BLaER1 (cell line): ENCODE measurements at regions not wholly inside any gene's neighbourhood (a gene's known extent, or its start where the extent isn't known, plus 50 kb on each side); places are given as distances from the start of the nearest gene placed in this dataset.

Source experiments
- H3K27ac ChIP-seq: shearing (Covaris generic); formaldehyde crosslinking; 2 replicates; pipeline ENCODE4 v1.8.1; 2022
- H3K27me3 ChIP-seq: shearing (Covaris generic); formaldehyde crosslinking; 2 replicates; pipeline ENCODE4 v1.8.1; 2022
- H3K36me3 ChIP-seq: shearing (Covaris generic); formaldehyde crosslinking; 2 replicates; pipeline ENCODE4 v1.8.1; 2022
- H3K4me1 ChIP-seq: shearing (Covaris generic); formaldehyde crosslinking; 2 replicates; pipeline ENCODE4 v1.8.1; 2022
- H3K4me2 ChIP-seq: shearing (Covaris generic); formaldehyde crosslinking; 2 replicates; pipeline ENCODE4 v1.8.1; 2022
- H3K4me3 ChIP-seq: shearing (Covaris generic); formaldehyde crosslinking; 2 replicates; pipeline ENCODE4 v1.8.1; 2022
- H3K9ac ChIP-seq: shearing (Covaris generic); formaldehyde crosslinking; 2 replicates; pipeline ENCODE4 v1.8.1; 2022
- H3K9me3 ChIP-seq: shearing (Covaris generic); formaldehyde crosslinking; 2 replicates; pipeline ENCODE4 v1.8.1; 2022
- H4K20me1 ChIP-seq: shearing (Covaris generic); formaldehyde crosslinking; 2 replicates; pipeline ENCODE4 v1.8.1; 2022
- Cebpa-rat ChIP-seq: shearing (Covaris generic); IDR thresholded peaks from 2 replicates; pipeline ENCODE4 v1.8.1; 2022

- no peak overlapping the region for H3K9ac ChIP-seq
- peaks cover 12% of the 10 kb centered on the region for H3K4me1 ChIP-seq
- H3K36me3 ChIP-seq, result no peaks in the 10 kb centered on the region
- no peak overlapping the region for H3K4me3 ChIP-seq
- H3K27ac ChIP-seq, result no peak overlapping the region
- no peak overlapping the region for H3K4me2 ChIP-seq
- no peaks in the 10 kb centered on the region for H4K20me1 ChIP-seq
- H3K27me3 ChIP-seq, result peaks cover 87% of the 10 kb centered on the region
- no peak for TF ChIP-seq Cebpa-rat
- H3K9me3 ChIP-seq, result no peaks in the 10 kb centered on the region
These were observed 60.9 kb upstream of the PRPS1 start for GRCh38 chrX:107567370-107567769.

GRCh38 chrX:107571296-107571998 is 56.9 kb upstream of the PRPS1 start:
- H4K20me1 ChIP-seq, result peaks cover 4% of the 10 kb centered on the region; the same call in 1 of the 2 replicates
- H3K4me1 ChIP-seq, result peaks cover 4% of the 10 kb centered on the region
- no peaks in the 10 kb centered on the region for H3K9me3 ChIP-seq
- H3K27me3 ChIP-seq, result peaks cover 72% of the 10 kb centered on the region
- no peak for TF ChIP-seq Cebpa-rat
- H3K4me3 ChIP-seq, result no peak overlapping the region
- H3K4me2 ChIP-seq, result no peak overlapping the region
- no peaks in the 10 kb centered on the region for H3K36me3 ChIP-seq
- H3K27ac ChIP-seq, result no peak overlapping the region
- H3K9ac ChIP-seq, result no peak overlapping the region

GRCh38 chrX:107573016-107573415 is 55.3 kb upstream of the PRPS1 start:
- H3K4me2 ChIP-seq, result no peak overlapping the region
- no peak overlapping the region for H3K9ac ChIP-seq
- H3K4me1 ChIP-seq, result no peaks in the 10 kb centered on the region
- peaks cover 63% of the 10 kb centered on the region for H3K27me3 ChIP-seq
- H3K4me3 ChIP-seq, result no peak overlapping the region
- H4K20me1 ChIP-seq, result peaks cover 4% of the 10 kb centered on the region; the same call in 1 of the 2 replicates
- H3K36me3 ChIP-seq, result no peaks in the 10 kb centered on the region
- H3K9me3 ChIP-seq, result no peaks in the 10 kb centered on the region
- no peak for TF ChIP-seq Cebpa-rat
- H3K27ac ChIP-seq, result no peak overlapping the region

GRCh38 chrX:107574054-107574683 is 54.1 kb upstream of the PRPS1 start:
- H3K4me1 ChIP-seq, result no peaks in the 10 kb centered on the region
- no peak overlapping the region for H3K27ac ChIP-seq
- TF ChIP-seq Cebpa-rat, result no peak
- H3K4me3 ChIP-seq, result no peak overlapping the region
- H3K4me2 ChIP-seq, result no peak overlapping the region
- peaks cover 4% of the 10 kb centered on the region; the same call in 1 of the 2 replicates for H4K20me1 ChIP-seq
- no peaks in the 10 kb centered on the region for H3K9me3 ChIP-seq
- H3K9ac ChIP-seq, result no peak overlapping the region
- peaks cover 61% of the 10 kb centered on the region for H3K27me3 ChIP-seq
- no peaks in the 10 kb centered on the region for H3K36me3 ChIP-seq

GRCh38 chrX:107574711-107575110 is 53.6 kb upstream of the PRPS1 start:
- no peak overlapping the region for H3K4me2 ChIP-seq
- H4K20me1 ChIP-seq, result peaks cover 4% of the 10 kb centered on the region; the same call in 1 of the 2 replicates
- no peaks in the 10 kb centered on the region for H3K4me1 ChIP-seq
- H3K9me3 ChIP-seq, result no peaks in the 10 kb centered on the region
- H3K27ac ChIP-seq, result no peak overlapping the region
- H3K4me3 ChIP-seq, result no peak overlapping the region
- peaks cover 61% of the 10 kb centered on the region for H3K27me3 ChIP-seq
- no peaks in the 10 kb centered on the region for H3K36me3 ChIP-seq
- no peak for TF ChIP-seq Cebpa-rat
- no peak overlapping the region for H3K9ac ChIP-seq

GRCh38 chrX:107576392-107576791 is 51.9 kb upstream of the PRPS1 start:
- Histone ChIP-seq H4K20me1 (peaks cover 4% of the 10 kb centered on the region; the same call in 1 of the 2 replicates), H3K4me2 (no peak overlapping the region), H3K4me3 (no peak overlapping the region), H3K4me1 (no peaks in the 10 kb centered on the region), H3K27me3 (peaks cover 59% of the 10 kb centered on the region), H3K9me3 (peaks cover 2% of the 10 kb centered on the region; the same call in 1 of the 2 replicates), H3K27ac (no peak overlapping the region), H3K36me3 (no peaks in the 10 kb centered on the region), H3K9ac (no peak overlapping the region)
- TF ChIP-seq Cebpa-rat, result no peak

GRCh38 chrX:107576841-107577240 is 51.5 kb upstream of the PRPS1 start:
- Histone ChIP-seq H3K27me3 (peaks cover 54% of the 10 kb centered on the region), H3K27ac (no peak overlapping the region), H3K4me2 (no peak overlapping the region), H3K9me3 (peaks cover 6% of the 10 kb centered on the region), H4K20me1 (peaks cover 4% of the 10 kb centered on the region; the same call in 1 of the 2 replicates), H3K4me3 (no peak overlapping the region), H3K4me1 (no peaks in the 10 kb centered on the region), H3K36me3 (no peaks in the 10 kb centered on the region), H3K9ac (no peak overlapping the region)
- TF ChIP-seq Cebpa-rat, result no peak

GRCh38 chrX:107577933-107578332 is 50.4 kb upstream of the PRPS1 start:
- H3K36me3 ChIP-seq, result no peaks in the 10 kb centered on the region
- no peak overlapping the region for H3K4me3 ChIP-seq
- H3K27ac ChIP-seq, result no peak overlapping the region
- peaks cover 48% of the 10 kb centered on the region for H3K27me3 ChIP-seq
- no peak overlapping the region for H3K9ac ChIP-seq
- H3K9me3 ChIP-seq, result peaks cover 12% of the 10 kb centered on the region
- H3K4me1 ChIP-seq, result no peaks in the 10 kb centered on the region
- TF ChIP-seq Cebpa-rat, result no peak
- peaks cover 4% of the 10 kb centered on the region; the same call in 1 of the 2 replicates for H4K20me1 ChIP-seq
- no peak overlapping the region for H3K4me2 ChIP-seq
